ENCODE measurements at regions not wholly inside any gene's neighbourhood (a gene's known extent, or its start where the extent isn't known, plus 50 kb on each side); places are given as distances from the start of the nearest gene placed in this dataset.

GRCh38 chr13:31908696-31909411 is 122.7 kb upstream of the FRY start:
- WGBS (ENCODE audit: insufficient coverage): no CpG with 5 or more reads among the region's 4 CpGs
- Mint-ChIP-seq H3K9me3 (no peaks in the 10 kb centered on the region), H3K27ac (peak overlapping the region in 1 of 2 donors; percentile 19), H3K4me3 (no peak overlapping the region), H3K4me1 (peaks cover 4 to 28% (median 5%) of the 10 kb centered on the region in 3 donors), H3K27me3 (peaks cover 2 to 4% of the 10 kb centered on the region in 2 donors), H3K36me3 (no peaks in the 10 kb centered on the region)
- H3K4me1 ChIP-seq (ENCODE audit: control insufficient read depth in 1 of 2, extremely low read depth in 1 of 2, insufficient read depth in 2 of 2, low read length in 2 of 2): peaks cover 0 to 3% of the 10 kb centered on the region in 2 experiments
- H3K4me3 ChIP-seq (ENCODE audit: control insufficient read depth in 1 of 2, extremely low read depth in 1 of 2, low read length in 1 of 2): no peak overlapping the region
- no peak overlapping the region for H3K27ac ChIP-seq (ENCODE audit: low read length)
- H3K36me3 ChIP-seq (ENCODE audit: control insufficient read depth in 2 of 2, extremely low read depth in 1 of 2, insufficient read depth in 1 of 2, low read length in 1 of 2): no peaks in the 10 kb centered on the region
- ATAC-seq (replicated peaks in 1 of 4) (no peak), DNase-seq (no peak)
- no peaks in the 10 kb centered on the region for H3K27me3 ChIP-seq (replicated peaks in 1 of 2; ENCODE audit: control insufficient read depth in 2 of 2, extremely low read depth in 1 of 2, insufficient read depth in 2 of 2, low read length in 1 of 2)
- H3K9me3 ChIP-seq: no peaks in the 10 kb centered on the region
- CTCF ChIA-PET: interaction anchor here (0.6 to 2.1 kb wide), 12 partner anchors 10 to 1815 kb away, joined by 3 to 10 read pairs (median 6); no protein-coding TSS in a partner anchor
- POLR2A ChIA-PET: no interaction called here

- ATAC-seq (replicated peaks in 1 of 4) (no peak), DNase-seq (peak in 28 of 35 experiments; percentile 2 to 80 (median 32))
- Mint-ChIP-seq H3K4me3 (no peak overlapping the region), H3K4me1 (peaks cover 0 to 19% (median 0%) of the 10 kb centered on the region in 3 donors), H3K36me3 (no peaks in the 10 kb centered on the region), H3K27me3 (peaks cover 2 to 7% of the 10 kb centered on the region in 2 donors), H3K9me3 (no peaks in the 10 kb centered on the region), H3K27ac (no peak overlapping the region)
- POLR2A ChIA-PET: interaction anchor here in 1 of 2 donors (1.1 kb wide), 1 partner anchor 397 kb away, joined by 3 read pairs; no protein-coding TSS in a partner anchor
- no peaks in the 10 kb centered on the region for H3K9me3 ChIP-seq
- no peaks in the 10 kb centered on the region for H3K27me3 ChIP-seq (replicated peaks in 1 of 2; ENCODE audit: control insufficient read depth in 2 of 2, extremely low read depth in 1 of 2, insufficient read depth in 2 of 2, low read length in 1 of 2)
- WGBS (ENCODE audit: insufficient coverage): no CpG with 5 or more reads among the region's 6 CpGs
- no peak overlapping the region for H3K27ac ChIP-seq (ENCODE audit: low read length)
- no peak overlapping the region for H3K4me3 ChIP-seq (ENCODE audit: control insufficient read depth in 1 of 2, extremely low read depth in 1 of 2, low read length in 1 of 2)
- H3K36me3 ChIP-seq (ENCODE audit: control insufficient read depth in 2 of 2, extremely low read depth in 1 of 2, insufficient read depth in 1 of 2, low read length in 1 of 2): no peaks in the 10 kb centered on the region
- H3K4me1 ChIP-seq (ENCODE audit: control insufficient read depth in 1 of 2, extremely low read depth in 1 of 2, insufficient read depth in 2 of 2, low read length in 2 of 2): no peaks in the 10 kb centered on the region
- CTCF ChIA-PET: interaction anchor here (0.6 to 2.1 kb wide), 39 partner anchors 8 to 1955 kb away, joined by 3 to 16 read pairs (median 4); partner anchors contain the start of genes BRCA2 (in 1 of the 2) and ZAR1L (in 1 of the 2)
Measured at GRCh38 chr13:31909864-31910551, 121.6 kb upstream of the FRY start.

GRCh38 chr13:31910633-31911032 is 120.9 kb upstream of the FRY start:
- H3K27ac ChIP-seq (ENCODE audit: low read length): no peak overlapping the region
- no peaks in the 10 kb centered on the region for H3K36me3 Mint-ChIP-seq
- WGBS (ENCODE audit: insufficient coverage): no CpG with 5 or more reads among the region's 2 CpGs

GRCh38 chr13:31912647-31913401 is 118.8 kb upstream of the FRY start:
- peaks cover 0 to 18% (median 0%) of the 10 kb centered on the region in 3 donors for H3K4me1 Mint-ChIP-seq
- no peak overlapping the region for H3K4me3 ChIP-seq (ENCODE audit: control insufficient read depth in 1 of 2, extremely low read depth in 1 of 2, low read length in 1 of 2)
- H3K9me3 ChIP-seq: no peaks in the 10 kb centered on the region
- peaks cover 0 to 3% of the 10 kb centered on the region in 2 donors for H3K27me3 Mint-ChIP-seq
- no peaks in the 10 kb centered on the region for H3K27me3 ChIP-seq (replicated peaks in 1 of 2; ENCODE audit: control insufficient read depth in 2 of 2, extremely low read depth in 1 of 2, insufficient read depth in 2 of 2, low read length in 1 of 2)
- H3K27ac Mint-ChIP-seq: no peak overlapping the region
- no peak overlapping the region for H3K4me3 Mint-ChIP-seq
- no peaks in the 10 kb centered on the region for H3K36me3 Mint-ChIP-seq
- WGBS (ENCODE audit: insufficient coverage): no CpG with 5 or more reads among the region's 2 CpGs
- ChIA-PET CTCF (interaction anchor here in 1 of 2 donors (0.7 kb wide), 1 partner anchor 257 kb away, joined by 4 read pairs; no protein-coding TSS in a partner anchor), POLR2A (interaction anchor here in 1 of 2 donors (0.5 kb wide), 1 partner anchor 52 kb away, joined by 3 read pairs; no protein-coding TSS in a partner anchor)
- no peaks in the 10 kb centered on the region for H3K36me3 ChIP-seq (ENCODE audit: control insufficient read depth in 2 of 2, extremely low read depth in 1 of 2, insufficient read depth in 1 of 2, low read length in 1 of 2)
- H3K4me1 ChIP-seq (ENCODE audit: control insufficient read depth in 1 of 2, extremely low read depth in 1 of 2, insufficient read depth in 2 of 2, low read length in 2 of 2): no peaks in the 10 kb centered on the region
- DNase-seq: no peak
- no peak for ATAC-seq (replicated peaks in 1 of 4)
- H3K9me3 Mint-ChIP-seq: no peaks in the 10 kb centered on the region
- no peak overlapping the region for H3K27ac ChIP-seq (ENCODE audit: low read length)

More at GRCh38 chr13:31910633-31911032, 120.9 kb upstream of the FRY start:
- CTCF ChIA-PET: interaction anchor here (0.6 to 2.1 kb wide), 34 partner anchors 8 to 1954 kb away, joined by 3 to 16 read pairs (median 4); partner anchors contain the start of genes BRCA2 (in 1 of the 2) and ZAR1L (in 1 of the 2)
- no peak overlapping the region for H3K4me3 ChIP-seq (ENCODE audit: control insufficient read depth in 1 of 2, extremely low read depth in 1 of 2, low read length in 1 of 2)
- Mint-ChIP-seq H3K27me3 (peaks cover 2 to 7% of the 10 kb centered on the region in 2 donors), H3K27ac (no peak overlapping the region), H3K9me3 (no peaks in the 10 kb centered on the region), H3K4me1 (peaks cover 0 to 18% (median 0%) of the 10 kb centered on the region in 3 donors), H3K4me3 (no peak overlapping the region)
- H3K4me1 ChIP-seq (ENCODE audit: control insufficient read depth in 1 of 2, extremely low read depth in 1 of 2, insufficient read depth in 2 of 2, low read length in 2 of 2): no peaks in the 10 kb centered on the region
- no peaks in the 10 kb centered on the region for H3K36me3 ChIP-seq (ENCODE audit: control insufficient read depth in 2 of 2, extremely low read depth in 1 of 2, insufficient read depth in 1 of 2, low read length in 1 of 2)
- H3K9me3 ChIP-seq: no peaks in the 10 kb centered on the region
- POLR2A ChIA-PET: interaction anchor here in 1 of 2 donors (1.1 kb wide), 1 partner anchor 397 kb away, joined by 3 read pairs; no protein-coding TSS in a partner anchor
- no peaks in the 10 kb centered on the region for H3K27me3 ChIP-seq (replicated peaks in 1 of 2; ENCODE audit: control insufficient read depth in 2 of 2, extremely low read depth in 1 of 2, insufficient read depth in 2 of 2, low read length in 1 of 2)
- DNase-seq: no peak
- ATAC-seq (replicated peaks in 1 of 4): no peak

GRCh38 chr13:31913459-31913858 is 118.1 kb upstream of the FRY start:
- H3K36me3 ChIP-seq (ENCODE audit: control insufficient read depth in 2 of 2, extremely low read depth in 1 of 2, insufficient read depth in 1 of 2, low read length in 1 of 2): no peaks in the 10 kb centered on the region
- no peak for DNase-seq
- H3K27me3 Mint-ChIP-seq: peaks cover 0 to 3% of the 10 kb centered on the region in 2 donors
- ChIA-PET POLR2A (no interaction called here), CTCF (interaction anchor here in 1 of 2 donors (0.7 to 1.7 kb wide), 2 partner anchors 8 to 869 kb away, joined by 3 to 8 read pairs; no protein-coding TSS in a partner anchor)
- no peak overlapping the region for H3K4me3 ChIP-seq (ENCODE audit: control insufficient read depth in 1 of 2, extremely low read depth in 1 of 2, low read length in 1 of 2)
- H3K27ac Mint-ChIP-seq: no peak overlapping the region
- no peaks in the 10 kb centered on the region for H3K36me3 Mint-ChIP-seq
- 74% methylated on average over 2 of the region's 2 CpGs for WGBS (ENCODE audit: insufficient coverage)
- H3K4me1 ChIP-seq (ENCODE audit: control insufficient read depth in 1 of 2, extremely low read depth in 1 of 2, insufficient read depth in 2 of 2, low read length in 2 of 2): no peaks in the 10 kb centered on the region
- no peaks in the 10 kb centered on the region for H3K9me3 Mint-ChIP-seq
- H3K27ac ChIP-seq (ENCODE audit: low read length): no peak overlapping the region
- no peaks in the 10 kb centered on the region for H3K9me3 ChIP-seq
- no peaks in the 10 kb centered on the region for H3K27me3 ChIP-seq (replicated peaks in 1 of 2; ENCODE audit: control insufficient read depth in 2 of 2, extremely low read depth in 1 of 2, insufficient read depth in 2 of 2, low read length in 1 of 2)
- H3K4me1 Mint-ChIP-seq: peaks cover 0 to 16% (median 0%) of the 10 kb centered on the region in 3 donors
- no peak overlapping the region for H3K4me3 Mint-ChIP-seq
- no peak for ATAC-seq (replicated peaks in 1 of 4)

- Histone ChIP-seq H3K36me3 (ENCODE audit: control insufficient read depth in 2 of 2, extremely low read depth in 1 of 2, insufficient read depth in 1 of 2, low read length in 1 of 2) (no peaks in the 10 kb centered on the region), H3K4me1 (ENCODE audit: control insufficient read depth in 1 of 2, extremely low read depth in 1 of 2, insufficient read depth in 2 of 2, low read length in 2 of 2) (no peaks in the 10 kb centered on the region), H3K9me3 (no peaks in the 10 kb centered on the region), H3K27me3 (replicated peaks in 1 of 2; ENCODE audit: control insufficient read depth in 2 of 2, extremely low read depth in 1 of 2, insufficient read depth in 2 of 2, low read length in 1 of 2) (no peaks in the 10 kb centered on the region), H3K4me3 (ENCODE audit: control insufficient read depth in 1 of 2, extremely low read depth in 1 of 2, low read length in 1 of 2) (no peak overlapping the region), H3K27ac (ENCODE audit: low read length) (no peak overlapping the region)
- no peak overlapping the region for H3K4me3 Mint-ChIP-seq
- peaks cover 0 to 3% of the 10 kb centered on the region in 2 donors for H3K27me3 Mint-ChIP-seq
- ChIA-PET POLR2A (no interaction called here), CTCF (interaction anchor here in 1 of 2 donors (1.7 kb wide), 1 partner anchor 9 kb away, joined by 8 read pairs; no protein-coding TSS in a partner anchor)
- no peak for ATAC-seq (replicated peaks in 1 of 4)
- no peaks in the 10 kb centered on the region for H3K36me3 Mint-ChIP-seq
- H3K27ac Mint-ChIP-seq: no peak overlapping the region
- peaks cover 0 to 9% (median 0%) of the 10 kb centered on the region in 3 donors for H3K4me1 Mint-ChIP-seq
- DNase-seq: no peak
- H3K9me3 Mint-ChIP-seq: no peaks in the 10 kb centered on the region
- WGBS (ENCODE audit: insufficient coverage): 96% methylated on average over 4 of the region's 4 CpGs
Measured at GRCh38 chr13:31914843-31915242, 116.7 kb upstream of the FRY start.
